Pons (tissue), 1 donor: ENCODE measurements at regions not wholly inside any gene's neighbourhood (a gene's known extent, or its start where the extent isn't known, plus 50 kb on each side); places are given as distances from the start of the nearest gene placed in this dataset.
A peak's percentile ranks its signal among the peaks of the same experiment; 100 is the strongest.

ENCODE experiments used
- DNase-seq: peaks from one replicate; pipeline ENCODE4 v3.0.0-alpha.2; 2016; ENCODE audit warnings: low spot score

DNA sequence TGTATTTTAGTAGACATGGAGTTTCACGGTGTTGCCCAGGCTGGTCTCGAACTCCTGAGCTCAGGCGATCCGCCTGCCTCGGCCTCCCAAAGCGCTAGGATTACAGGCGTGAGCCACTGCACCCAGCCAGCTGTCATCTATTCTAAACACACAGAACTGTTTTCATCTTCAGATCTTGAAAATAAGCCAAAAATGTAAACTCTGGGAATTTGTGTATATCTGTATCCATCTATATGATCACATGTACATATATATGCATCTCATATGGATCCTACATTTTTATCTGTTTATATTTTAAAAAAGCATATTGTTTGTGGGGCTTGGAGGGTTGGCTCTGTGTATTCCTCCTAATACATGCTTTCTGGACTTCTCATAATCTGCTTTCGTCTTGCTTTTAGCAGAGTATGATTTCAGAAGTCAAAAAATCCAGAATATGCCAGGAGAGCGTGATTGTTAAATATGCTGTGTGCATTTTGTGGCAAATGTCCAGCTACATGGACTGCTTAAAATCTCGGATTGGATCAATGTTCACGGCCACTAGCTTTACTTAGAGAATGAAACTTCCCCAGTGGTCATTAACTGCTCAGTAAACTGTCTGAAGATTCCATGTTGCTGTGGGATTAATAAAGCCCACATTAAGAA, 274.4 kb upstream of the IRX1 start:
- no peak for DNase-seq

DNA sequence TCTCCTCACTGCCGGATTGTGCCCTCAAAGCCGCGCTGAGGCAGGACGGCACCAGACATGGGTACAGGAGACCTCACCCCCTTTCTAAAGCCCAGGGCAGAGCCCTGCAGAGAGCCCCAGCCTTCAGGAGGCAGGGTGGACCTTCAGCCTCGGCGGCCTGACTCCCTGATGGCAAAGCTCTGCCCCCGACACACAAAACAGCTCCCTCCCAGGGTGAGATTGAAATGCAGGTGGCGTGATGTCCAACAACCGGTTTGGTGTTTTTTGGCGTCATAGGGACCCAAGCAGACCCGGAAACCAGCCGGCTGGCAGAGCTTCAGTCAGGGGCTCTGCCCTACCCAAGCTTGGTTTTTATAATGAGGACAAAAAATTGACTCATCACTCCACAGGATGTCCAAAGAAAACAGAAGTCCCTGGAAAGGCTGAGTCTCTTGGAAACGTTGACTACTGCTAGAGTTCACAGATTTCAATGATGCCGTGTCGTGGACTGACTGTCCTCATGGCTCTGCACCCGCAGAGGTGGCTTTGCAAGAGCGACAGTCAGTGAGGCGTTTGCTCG, 275.2 kb upstream of the IRX1 start:
- DNase-seq = no peak

DNA sequence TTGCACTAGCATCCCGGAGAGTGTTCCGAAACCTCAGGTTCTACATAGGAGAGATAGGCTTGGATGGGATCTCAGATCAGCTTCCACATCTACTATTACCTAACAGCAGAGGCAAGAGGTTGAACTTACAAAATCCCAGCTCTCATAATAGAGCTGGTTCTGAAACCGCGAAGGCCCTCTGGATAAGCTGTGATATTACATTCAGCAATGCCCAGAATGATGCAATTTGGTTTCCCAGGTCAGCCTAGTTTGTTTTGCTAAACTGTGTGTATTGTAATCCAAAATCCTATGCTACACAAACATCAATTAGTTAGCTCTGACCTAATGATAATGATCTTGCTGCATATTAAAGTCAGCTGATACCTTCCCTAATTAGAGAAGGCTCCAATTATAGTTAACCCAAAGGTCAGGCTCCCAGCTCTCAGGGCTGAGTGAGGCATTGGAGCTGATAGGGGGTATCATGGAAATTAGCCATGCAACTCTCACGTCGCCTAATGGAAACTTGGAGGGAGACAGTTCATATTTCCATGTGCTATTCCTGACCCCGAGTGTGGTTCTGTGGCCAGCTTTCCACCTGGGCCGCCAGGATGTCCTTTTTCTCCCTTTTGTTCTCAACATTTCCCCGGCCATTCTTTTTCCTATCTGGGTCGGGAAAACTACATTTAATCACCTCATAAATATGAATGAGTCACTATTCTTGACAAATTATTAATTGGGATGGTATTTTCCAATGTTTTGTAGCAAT, 278.4 kb upstream of the IRX1 start:
- no peak for DNase-seq

DNA sequence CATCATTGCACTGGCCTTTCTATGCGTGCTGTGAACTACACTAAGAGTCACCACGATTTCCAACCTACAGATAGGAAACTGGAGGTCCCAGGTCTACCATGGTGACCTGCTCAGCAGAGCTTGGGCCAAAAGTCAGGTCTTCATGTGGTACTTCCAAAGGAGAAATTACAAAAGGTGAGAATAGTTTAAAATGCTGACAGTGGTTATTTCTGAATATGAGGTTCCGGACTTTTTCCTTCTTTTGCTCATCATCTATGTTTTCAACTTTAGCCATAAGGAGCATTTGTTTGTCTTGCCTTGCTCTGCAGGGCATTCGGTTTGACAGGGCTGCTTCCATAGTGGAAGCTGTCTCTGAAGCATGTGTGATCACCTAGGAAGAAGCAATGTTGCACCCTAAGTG, 282.1 kb upstream of the IRX1 start:
- no peak for DNase-seq

DNA sequence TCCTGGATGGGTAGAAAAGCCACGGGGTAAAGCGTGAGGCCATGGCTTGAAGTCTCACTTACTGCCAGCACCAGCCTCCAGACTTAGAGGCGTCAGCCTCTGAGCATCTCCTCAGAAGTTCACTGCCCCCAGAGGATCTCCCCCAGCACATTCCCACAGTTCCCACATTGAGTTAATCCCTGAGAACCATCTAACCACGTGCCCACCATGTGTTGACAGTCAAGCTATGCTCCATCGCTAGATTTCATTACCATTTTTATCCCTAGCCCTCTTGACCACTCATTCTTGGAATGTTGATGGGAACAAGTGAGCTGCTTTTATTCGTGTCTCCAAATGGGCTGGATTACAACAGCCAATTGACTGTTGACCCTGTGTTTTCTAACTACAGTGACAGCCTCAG, 283.3 kb upstream of the IRX1 start:
- no peak for DNase-seq

DNA sequence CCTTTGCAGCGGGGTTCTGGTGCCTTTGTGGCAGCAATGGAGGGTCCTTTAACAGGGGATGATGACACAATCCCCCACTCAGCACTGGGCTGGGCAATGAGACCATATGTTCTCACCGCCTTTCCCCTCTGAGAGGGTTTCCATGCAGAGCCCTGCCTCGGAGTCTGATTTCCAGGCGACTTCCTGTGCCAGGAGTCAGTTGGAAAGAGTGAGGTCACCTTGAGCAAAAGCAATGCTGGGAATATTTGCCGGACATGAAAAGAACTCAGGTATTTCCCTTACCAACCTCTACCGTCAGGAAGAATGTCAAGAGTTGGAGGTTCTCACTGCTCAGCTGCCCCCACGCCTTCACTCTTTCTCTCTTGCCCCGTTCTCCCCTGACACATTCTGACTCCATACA, 284.2 kb upstream of the IRX1 start:
- no peak for DNase-seq

DNA sequence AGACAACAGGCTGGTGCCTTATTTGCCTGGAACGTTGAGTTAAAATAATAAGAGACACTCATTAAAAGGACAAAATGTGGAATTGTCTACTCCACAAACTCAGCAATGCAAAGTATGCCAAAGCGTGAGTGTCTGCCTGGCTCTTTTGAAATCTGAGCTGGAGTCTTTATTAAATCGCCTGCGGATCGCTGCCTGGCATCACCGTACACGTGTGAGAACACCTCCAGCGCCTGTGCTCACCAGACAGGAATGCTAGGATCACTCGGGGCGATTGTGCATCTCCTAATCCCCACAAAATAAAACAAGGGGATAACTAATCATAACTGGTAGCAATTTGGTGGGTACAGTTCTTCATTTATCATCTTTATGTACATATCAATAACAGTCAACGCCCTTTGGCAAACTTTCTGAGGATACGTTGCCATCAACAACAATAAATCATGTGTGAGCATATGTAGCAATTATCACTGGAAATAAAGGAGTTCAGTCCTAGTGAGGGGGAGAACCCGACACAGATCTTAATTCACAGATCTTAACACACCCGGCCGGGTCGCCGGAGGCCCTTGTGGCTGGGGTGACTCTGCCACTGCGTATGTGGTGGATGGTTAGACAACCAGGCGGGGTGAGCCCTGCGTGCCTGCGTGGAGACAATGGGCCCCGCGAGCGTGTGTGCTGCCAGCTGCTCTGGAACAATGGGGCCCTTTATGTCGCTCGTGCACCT, 284.9 kb upstream of the IRX1 start:
- DNase-seq = peak; percentile 70

DNA sequence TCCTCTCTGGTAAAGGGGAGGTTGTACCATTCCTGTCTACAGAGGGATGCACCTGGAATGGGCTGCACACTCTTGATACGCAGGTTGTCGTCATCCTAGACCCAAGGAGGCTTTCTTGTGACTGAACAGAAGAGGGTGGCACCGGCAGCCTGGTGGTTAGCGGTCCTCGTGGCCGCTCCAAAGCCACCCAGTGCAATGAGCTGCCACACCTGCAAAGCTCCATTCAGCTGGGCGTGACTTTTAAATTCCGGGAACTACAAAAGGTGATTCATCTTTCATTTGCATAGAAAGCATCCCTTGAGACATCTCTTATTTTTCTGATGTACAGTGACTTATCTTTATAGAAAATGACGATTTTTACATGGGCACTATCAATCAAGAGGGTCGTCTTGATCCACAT, 286.1 kb upstream of the IRX1 start:
- DNase-seq = no peak

DNA sequence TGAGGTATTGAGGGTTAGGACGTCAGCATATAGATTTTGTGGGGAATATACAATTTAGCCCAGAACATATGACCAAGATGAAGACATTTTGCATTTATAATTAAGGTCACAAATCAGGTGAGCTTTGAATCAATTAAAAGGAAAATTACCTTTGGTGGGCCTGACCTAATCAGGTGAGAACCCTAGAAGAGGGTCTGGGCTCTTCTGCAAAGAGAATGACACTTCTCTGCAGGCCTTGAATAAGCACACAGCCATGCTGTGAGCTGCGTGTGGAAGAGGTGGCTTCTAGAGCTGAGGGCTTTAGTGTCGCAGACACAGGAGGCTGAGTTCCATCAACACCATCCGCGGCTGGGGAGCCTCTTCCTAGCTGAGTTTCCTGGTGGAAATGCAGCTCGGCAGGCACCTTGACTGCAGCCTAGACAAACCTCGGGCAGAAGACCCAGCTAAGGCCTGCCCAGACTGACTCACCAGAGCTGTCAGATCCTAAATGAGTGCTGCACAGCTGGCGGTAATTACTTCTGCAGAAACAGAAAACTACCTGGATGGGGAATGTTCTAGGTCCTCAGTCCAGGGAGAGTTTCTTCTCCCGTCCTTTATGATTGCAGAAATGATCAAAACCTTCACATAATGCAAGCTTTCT, 287.5 kb upstream of the IRX1 start:
- no peak for DNase-seq

DNA sequence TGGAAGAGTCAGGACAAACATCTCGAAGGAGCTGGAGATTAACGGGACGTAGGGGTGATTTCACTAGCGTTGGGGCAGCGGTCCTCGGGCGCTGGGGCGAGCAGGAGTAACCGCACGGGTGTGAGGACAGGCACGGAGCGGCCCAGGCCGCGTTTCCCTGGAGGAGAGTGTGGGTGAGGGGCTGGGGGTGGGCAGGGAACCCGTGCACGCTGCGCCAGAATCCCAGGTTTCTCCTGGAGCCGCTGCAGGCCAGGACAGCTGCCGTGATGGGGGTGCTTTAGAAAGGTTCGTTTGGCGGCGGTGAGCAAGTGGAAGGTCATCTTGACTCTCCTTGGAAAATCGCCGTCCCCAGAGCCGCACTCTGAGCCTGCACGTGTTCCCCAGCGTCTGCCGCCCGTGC, 290.2 kb upstream of the IRX1 start:
- DNase-seq = no peak

DNA sequence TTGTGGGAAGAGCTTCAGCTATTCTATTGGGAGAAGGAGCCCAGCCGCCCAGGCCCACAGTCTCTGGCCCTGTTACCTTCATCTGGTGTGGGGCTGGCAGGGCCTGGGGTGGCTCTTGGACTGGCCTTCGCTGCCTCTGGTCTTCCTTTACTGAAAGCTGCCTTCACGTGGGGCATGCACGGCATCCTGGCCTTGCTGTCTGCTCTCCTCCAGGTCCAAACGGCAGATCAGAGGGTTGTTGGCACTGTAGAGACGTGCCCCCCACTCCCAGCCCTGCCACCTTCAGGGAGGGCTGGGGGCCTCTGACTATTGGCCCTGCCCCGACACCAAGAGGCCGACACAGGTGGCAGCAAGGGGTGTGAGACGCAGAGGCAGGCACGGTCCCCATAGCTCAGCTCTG, 291.3 kb upstream of the IRX1 start:
- DNase-seq = no peak

DNA sequence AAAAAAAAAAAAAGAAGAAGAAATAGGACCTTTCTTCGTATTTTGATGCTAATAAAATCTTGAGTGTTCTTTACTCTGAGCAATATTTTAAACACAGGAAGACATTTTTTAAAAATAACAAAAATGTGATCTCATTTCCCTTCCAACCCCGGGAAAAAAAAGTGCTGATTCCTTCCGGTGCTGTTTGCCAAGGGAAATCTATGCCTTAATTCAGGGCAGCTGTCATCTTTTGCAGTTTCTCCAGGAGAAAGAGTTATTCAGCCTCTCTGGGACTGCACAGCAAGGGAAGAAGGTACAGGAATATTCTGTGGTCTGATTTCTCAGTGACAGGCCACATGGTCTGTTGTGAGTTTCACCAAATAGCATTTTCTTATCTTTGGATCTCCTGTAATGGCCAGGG, 291.9 kb upstream of the IRX1 start:
- DNase-seq = no peak

DNA sequence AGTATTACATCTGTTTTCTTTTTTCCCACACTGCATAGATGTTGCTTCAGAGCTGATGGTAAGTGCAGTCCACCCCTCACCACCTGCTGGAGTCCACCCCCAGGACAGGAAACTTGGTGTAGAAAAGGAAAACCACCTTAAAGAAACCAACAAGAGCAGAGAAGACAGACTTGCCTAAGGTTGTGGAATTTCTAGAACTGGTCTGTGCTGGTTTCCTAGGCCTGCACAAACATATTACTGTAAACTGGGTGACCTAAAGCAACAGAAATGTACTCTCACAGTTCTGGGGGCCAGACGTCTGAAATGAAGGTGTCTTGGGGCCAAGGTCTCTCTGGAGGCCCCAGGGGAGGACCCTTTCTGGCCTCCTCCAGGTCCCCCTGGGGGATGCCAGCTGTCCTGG, 293.4 kb upstream of the IRX1 start:
- no peak for DNase-seq

DNA sequence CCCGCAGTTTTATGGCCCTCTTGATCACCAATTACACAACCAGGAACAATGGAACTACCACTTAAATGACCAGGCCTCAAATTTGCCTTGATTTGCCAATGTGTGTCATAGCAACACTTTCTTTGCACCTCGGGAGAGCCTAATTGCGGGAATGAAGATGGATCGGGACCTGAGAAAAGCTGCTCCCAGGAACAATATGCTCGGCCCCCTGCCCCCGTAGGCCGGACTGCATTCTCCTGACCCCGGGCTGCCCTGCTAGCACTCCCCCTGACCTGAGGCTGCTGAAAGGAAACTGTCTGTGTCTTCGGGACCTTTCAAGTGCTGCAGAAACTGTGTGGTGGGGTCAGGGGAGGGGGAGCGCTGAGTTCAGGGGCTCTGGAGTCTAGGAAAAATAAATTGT, 294.3 kb upstream of the IRX1 start:
- no peak for DNase-seq

DNA sequence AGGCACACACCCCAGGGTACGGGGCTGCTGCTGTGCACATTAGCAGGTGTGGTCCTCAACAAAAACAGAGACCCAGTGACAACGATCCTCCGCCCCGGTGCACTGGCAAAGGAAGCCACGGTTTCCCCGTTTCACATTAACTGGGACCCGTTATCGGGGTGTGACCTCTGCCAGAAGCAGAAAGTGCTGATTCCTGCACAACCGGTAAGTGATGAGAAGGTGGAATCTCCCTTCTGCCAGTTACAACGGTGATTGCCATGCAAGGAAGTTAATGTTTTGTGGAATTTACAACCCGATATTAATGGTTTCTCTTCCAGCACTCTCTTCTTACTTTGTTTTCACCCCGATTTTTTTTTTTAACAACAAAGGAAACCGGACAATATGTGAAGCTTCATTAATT, 294.9 kb upstream of the IRX1 start:
- DNase-seq = no peak

DNA sequence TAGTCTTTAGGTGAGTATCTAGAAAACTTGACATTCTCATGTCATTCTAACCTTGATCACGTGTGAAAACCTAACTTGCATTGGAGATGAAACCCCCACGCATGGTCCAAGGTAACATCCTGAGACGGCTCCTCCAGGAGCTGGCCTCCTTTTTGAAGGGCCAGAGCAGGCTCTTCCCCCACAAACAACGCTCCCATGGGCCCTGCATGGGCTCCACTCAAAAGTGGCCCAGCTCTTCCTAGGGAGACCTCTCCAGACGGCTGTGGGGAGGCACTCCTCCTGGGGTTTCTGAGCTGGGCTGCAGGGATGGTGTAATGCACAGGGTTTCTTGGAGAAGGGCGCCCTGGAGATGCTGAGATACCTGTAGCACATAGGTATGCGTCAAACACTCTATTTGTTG, 296.2 kb upstream of the IRX1 start:
- no peak for DNase-seq

DNA sequence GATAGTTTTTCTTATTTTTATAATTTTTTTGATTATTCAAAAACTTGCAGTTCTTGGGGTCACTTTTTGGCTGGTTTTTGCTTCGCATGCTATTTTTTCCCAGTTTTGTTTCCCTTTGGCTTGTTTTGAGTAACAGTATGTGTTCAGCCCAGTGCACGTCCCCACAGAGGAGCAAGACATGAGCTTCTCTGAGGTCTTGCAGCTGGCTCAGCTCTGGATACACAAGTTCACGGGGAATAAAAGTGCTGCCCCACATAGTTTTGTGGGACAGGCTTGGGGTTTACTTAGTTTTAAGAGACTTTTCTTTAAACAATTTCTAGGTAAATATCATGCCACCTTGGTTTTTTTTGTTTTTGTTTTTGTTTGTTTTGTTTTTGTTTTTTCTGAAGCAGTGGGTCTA, 297.8 kb upstream of the IRX1 start:
- no peak for DNase-seq

DNA sequence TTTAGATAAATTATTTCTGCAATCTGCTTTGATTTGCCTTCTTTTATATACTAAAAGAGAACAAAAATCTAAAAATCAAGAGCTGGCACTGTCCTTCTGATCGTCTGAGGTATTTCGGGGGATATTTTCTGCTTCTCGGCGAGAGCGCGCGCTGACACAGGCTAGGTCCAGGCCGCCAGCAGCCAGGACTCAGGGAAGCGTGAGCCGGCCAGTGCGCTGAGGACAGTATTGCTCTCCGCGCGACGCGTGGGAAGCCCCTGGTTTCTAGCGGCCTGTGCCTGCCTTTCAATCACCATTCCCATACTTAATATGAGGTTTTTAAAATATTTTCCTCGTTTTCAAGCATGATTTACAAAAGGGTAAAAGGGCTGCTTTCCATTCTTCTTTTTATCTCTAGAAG, 307.3 kb upstream of the IRX1 start:
- DNase-seq = no peak

DNA sequence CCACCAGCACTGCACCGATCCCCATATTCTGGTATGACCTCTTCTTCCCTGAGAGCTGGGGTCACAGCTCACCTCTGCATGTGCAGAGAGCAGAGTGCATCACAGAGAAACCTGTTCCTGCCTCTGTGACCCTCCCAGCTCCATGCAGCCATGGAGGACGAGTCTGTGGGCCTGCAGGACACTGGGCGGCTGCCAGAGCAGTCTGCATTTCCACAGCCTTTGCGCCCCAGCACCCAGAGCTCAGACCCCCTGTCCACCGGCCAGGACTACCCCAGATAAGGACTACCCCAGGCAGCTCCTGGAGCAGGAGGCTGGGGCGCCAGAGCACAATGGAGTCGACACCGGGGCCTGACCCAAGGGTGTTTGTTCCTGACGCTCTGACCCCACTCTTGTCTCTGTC, 308.1 kb upstream of the IRX1 start:
- no peak for DNase-seq

DNA sequence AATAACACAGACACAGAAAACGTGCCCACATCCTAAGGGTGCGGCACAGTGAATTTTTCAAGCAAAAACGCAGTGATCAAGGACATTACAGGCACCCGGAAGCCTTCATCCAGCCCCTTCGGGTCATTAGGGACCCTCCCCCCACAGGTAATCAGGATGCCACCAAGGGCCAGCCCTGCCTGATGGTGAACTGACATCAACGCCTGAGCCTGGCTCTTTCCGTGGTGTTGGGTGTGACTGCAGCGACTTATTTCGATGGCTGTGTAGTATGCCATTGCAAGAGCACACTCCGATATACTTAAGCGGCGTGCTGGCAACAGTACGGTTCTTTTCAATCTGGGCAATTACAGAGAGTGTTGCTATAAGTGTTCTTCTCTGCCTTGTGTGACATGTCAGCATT, 310.0 kb upstream of the IRX1 start:
- DNase-seq = no peak

DNA sequence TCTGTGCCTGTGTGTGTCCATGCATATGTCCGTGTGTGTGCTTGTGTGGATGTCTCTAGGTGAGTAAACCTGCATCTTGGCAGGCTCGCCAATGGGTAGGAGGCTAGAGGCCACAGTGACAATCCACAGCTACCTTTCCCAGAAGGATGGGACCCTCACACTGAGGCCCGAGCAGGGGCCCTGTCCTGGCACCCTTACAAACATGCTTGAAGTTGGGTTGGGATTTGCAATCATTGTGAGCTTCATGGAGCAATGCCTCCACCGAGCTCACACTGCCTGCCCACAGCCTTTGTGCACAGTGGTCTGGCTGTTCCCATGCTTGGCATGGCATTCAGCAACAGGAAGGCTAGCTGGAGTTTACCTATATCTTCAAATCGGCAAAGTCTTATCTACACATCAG, 311.1 kb upstream of the IRX1 start:
- no peak for DNase-seq

DNA sequence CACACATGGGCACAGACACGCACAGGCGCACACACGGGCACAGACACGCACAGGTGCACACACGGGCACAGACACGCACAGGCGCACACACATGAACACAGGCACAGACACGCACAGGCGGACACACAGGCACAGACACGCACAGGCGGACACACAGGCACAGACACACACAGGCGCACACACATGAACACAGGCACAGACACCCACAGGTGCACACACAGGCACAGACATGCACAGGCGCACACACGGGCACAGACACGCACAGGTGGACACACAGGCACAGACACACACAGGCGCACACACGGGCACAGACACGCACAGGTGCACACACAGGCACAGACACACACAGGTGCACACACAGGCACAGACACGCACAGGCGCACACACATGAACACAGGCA, 312.8 kb upstream of the IRX1 start:
- no peak for DNase-seq

DNA sequence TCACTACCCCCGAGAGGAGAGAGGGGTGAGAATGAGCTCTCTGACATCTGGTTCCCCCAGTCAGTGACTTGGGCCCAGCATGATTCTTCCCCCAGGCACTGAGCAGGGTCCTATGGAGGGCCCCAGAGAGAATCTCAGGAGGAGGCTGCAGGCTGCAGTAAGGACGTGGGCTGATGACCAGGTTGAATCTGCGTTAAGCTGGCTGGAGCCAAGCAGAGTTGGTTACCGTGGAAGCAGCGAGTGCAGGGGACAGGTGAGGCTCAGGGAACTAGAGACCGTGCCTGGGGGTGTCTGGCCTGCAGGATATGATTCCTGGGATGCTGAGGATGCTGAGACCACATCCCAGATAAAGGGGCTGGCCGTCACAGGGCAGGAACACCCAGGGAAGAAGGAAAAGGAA, 314.3 kb upstream of the IRX1 start:
- DNase-seq = no peak
